C4-2B (cell line): ENCODE measurements at regions not wholly inside any gene's neighbourhood (a gene's known extent, or its start where the extent isn't known, plus 50 kb on each side); places are given as distances from the start of the nearest gene placed in this dataset.

ENCODE experiments used
- CTCF ChIP-seq: fragments of 450-650 bp; conservative IDR thresholded peaks from 2 replicates; pipeline ENCODE4 v1.5.1; 2017; ENCODE audit warnings: mild to moderate bottlenecking
- ZFX ChIP-seq: fragments of 450-650 bp; IDR thresholded peaks from 2 replicates; pipeline ENCODE4 v1.6.1; 2017

GRCh38 chr4:35503435-35503834, 740.9 kb downstream of the ARAP2 start:
- TF ChIP-seq CTCF: no peak
- TF ChIP-seq ZFX: no peak
